H9 (cell line): ENCODE measurements at regions not wholly inside any gene's neighbourhood (a gene's known extent, or its start where the extent isn't known, plus 50 kb on each side); places are given as distances from the start of the nearest gene placed in this dataset.

Experiments
- DNase-seq: peaks from one replicate; pipeline ENCODE4 v3.0.0-alpha.2; 2017
- H2AFZ ChIP-seq: one replicate; pipeline ENCODE4 v1.6.1; 2013; ENCODE audit warnings: mild to moderate bottlenecking, low read length, control low read depth, moderate library complexity
- H2AK5ac ChIP-seq: 2 replicates; pipeline ENCODE4 v1.6.1; 2013; ENCODE audit warnings: low read length, control low read depth, mixed read lengths; ENCODE audit not compliant: insufficient read length
- H2BK120ac ChIP-seq: one replicate; pipeline ENCODE4 v1.6.1; 2013; ENCODE audit warnings: low read depth, mild to moderate bottlenecking, low read length, control low read depth, inconsistent platforms; ENCODE audit not compliant: poor library complexity, severe bottlenecking
- H2BK12ac ChIP-seq: 2 replicates; pipeline ENCODE4 v1.6.1; 2013; ENCODE audit warnings: low read length, control low read depth, mixed read lengths, low read depth; ENCODE audit not compliant: insufficient read length
- H2BK15ac ChIP-seq: 2 replicates; pipeline ENCODE4 v1.6.1; 2013; ENCODE audit warnings: low read depth, low read length, control low read depth
- H2BK20ac ChIP-seq: one replicate; pipeline ENCODE4 v1.6.1; 2013; ENCODE audit warnings: low read depth, mild to moderate bottlenecking, low read length, control low read depth, inconsistent platforms; ENCODE audit not compliant: poor library complexity, severe bottlenecking
- H2BK5ac ChIP-seq: 2 replicates; pipeline ENCODE4 v1.6.1; 2013; ENCODE audit warnings: low read length, control low read depth, mixed read lengths; ENCODE audit not compliant: insufficient read length
- H3K14ac ChIP-seq: 2 replicates; pipeline ENCODE4 v1.6.1; 2013; ENCODE audit warnings: low read length, control low read depth; ENCODE audit not compliant: insufficient read depth
- H3K18ac ChIP-seq: 2 replicates; pipeline ENCODE4 v1.6.1; 2013; ENCODE audit warnings: low read depth, mild to moderate bottlenecking, mixed read lengths, low read length, control low read depth; ENCODE audit not compliant: insufficient read length
- H3K23ac ChIP-seq: 2 replicates; pipeline ENCODE4 v1.6.1; 2013; ENCODE audit warnings: low read length, control low read depth, mixed read lengths, low read depth; ENCODE audit not compliant: insufficient read length
- H3K23me2 ChIP-seq: 2 replicates; pipeline ENCODE4 v1.6.1; 2013; ENCODE audit warnings: low read depth, mild to moderate bottlenecking, mixed read lengths, low read length, control low read depth; ENCODE audit not compliant: insufficient read length, poor library complexity, severe bottlenecking
- H3K27ac ChIP-seq: 2 replicates; pipeline ENCODE4 v1.5.1; 2013; ENCODE audit warnings: low read length, control low read depth, mixed read lengths, low read depth; ENCODE audit not compliant: insufficient read length
- H3K27me3 ChIP-seq: 2 replicates; pipeline ENCODE4 v1.6.1; 2013; ENCODE audit warnings: low read length, control low read depth, inconsistent platforms; ENCODE audit not compliant: insufficient read depth
- H3K4ac ChIP-seq: 2 replicates; pipeline ENCODE4 v1.6.1; 2013; ENCODE audit warnings: low read depth, mild to moderate bottlenecking, control low read depth, inconsistent platforms, low read length, moderate library complexity
- H3K4me1 ChIP-seq: 2 replicates; pipeline ENCODE4 v1.6.1; 2013; ENCODE audit warnings: low read length, control low read depth, inconsistent platforms; ENCODE audit not compliant: insufficient read depth
- H3K4me2 ChIP-seq: 2 replicates; pipeline ENCODE4 v1.6.1; 2013; ENCODE audit warnings: low read length, control low read depth, mixed read lengths; ENCODE audit not compliant: insufficient read length, insufficient read depth
- H3K56ac ChIP-seq: 2 replicates; pipeline ENCODE4 v1.6.1; 2013; ENCODE audit warnings: low read depth, mild to moderate bottlenecking, mixed read lengths, low read length, control low read depth; ENCODE audit not compliant: insufficient read length
- H3K79me1 ChIP-seq: 2 replicates; pipeline ENCODE4 v1.6.1; 2013; ENCODE audit warnings: low read depth, mild to moderate bottlenecking, moderate library complexity, low read length, control low read depth, inconsistent platforms; ENCODE audit not compliant: insufficient read depth, poor library complexity, severe bottlenecking
- H3K79me2 ChIP-seq: 2 replicates; pipeline ENCODE4 v1.6.1; 2013; ENCODE audit warnings: low read length, control low read depth, inconsistent platforms; ENCODE audit not compliant: insufficient read depth
- H3K9ac ChIP-seq: 2 replicates; pipeline ENCODE4 v1.6.1; 2013; ENCODE audit warnings: low read length, control low read depth, mixed read lengths; ENCODE audit not compliant: insufficient read length; ENCODE audit errors: extremely low read depth
- H3K9me3 ChIP-seq: one replicate; pipeline ENCODE4 v1.6.1; 2013; ENCODE audit warnings: low read depth, low read length, inconsistent platforms; ENCODE audit not compliant: control insufficient read depth
- H3T11ph ChIP-seq: one replicate; pipeline ENCODE4 v1.6.1; 2013; ENCODE audit warnings: mild to moderate bottlenecking, low read length, control low read depth, inconsistent platforms
- H4K20me1 ChIP-seq: one replicate; pipeline ENCODE4 v1.6.1; 2013; ENCODE audit not compliant: control insufficient read depth, insufficient read length, insufficient read depth
- H4K5ac ChIP-seq: 2 replicates; pipeline ENCODE4 v1.6.1; 2013; ENCODE audit warnings: low read depth, mild to moderate bottlenecking, mixed read lengths, low read length, control low read depth; ENCODE audit not compliant: insufficient read length
- H4K8ac ChIP-seq: replicated peaks from 2 replicates; pipeline ENCODE4 v1.6.1; 2013; ENCODE audit warnings: low read length, control low read depth, mixed read lengths, low read depth; ENCODE audit not compliant: insufficient read length
- H4K91ac ChIP-seq: 2 replicates; pipeline ENCODE4 v1.6.1; 2013; ENCODE audit warnings: low read depth, mild to moderate bottlenecking, moderate library complexity, mixed read lengths, low read length, control low read depth; ENCODE audit not compliant: insufficient read length
- H3K27ac Mint-ChIP-seq, 3 experiments: 2 replicates in 2 of 3; 3 replicates in 1 of 3; pipeline ENCODE4 v1.8.0; 2020 to 2021; ENCODE audit warnings: mixed read lengths in 3 of 3, mild to moderate bottlenecking in 1 of 3, moderate library complexity in 1 of 3
- H3K27me3 Mint-ChIP-seq: 2 replicates; pipeline ENCODE4 v1.8.0; 2021; ENCODE audit warnings: low read depth, mild to moderate bottlenecking, moderate library complexity, mixed read lengths
- H3K36me3 Mint-ChIP-seq, 3 experiments: 2 replicates in 2 of 3; 3 replicates in 1 of 3; pipeline ENCODE4 v1.8.0; 2020 to 2021; ENCODE audit warnings: low read depth in 3 of 3, mixed read lengths in 3 of 3; ENCODE audit not compliant: insufficient read depth in 1 of 3
- H3K4me1 Mint-ChIP-seq, 2 experiments: 2 replicates each; pipeline ENCODE4 v1.8.0; 2020; ENCODE audit warnings: mixed read lengths in 2 of 2
- H3K4me3 Mint-ChIP-seq, 2 experiments: 2 replicates in 1 of 2; 3 replicates in 1 of 2; pipeline ENCODE4 v1.8.0; 2020 to 2021; ENCODE audit warnings: mild to moderate bottlenecking in 2 of 2, mixed read lengths in 2 of 2, moderate library complexity in 1 of 2
- H3K9me3 Mint-ChIP-seq, 2 experiments: 2 replicates in 1 of 2; 3 replicates in 1 of 2; pipeline ENCODE4 v1.8.0; 2020; ENCODE audit warnings: mild to moderate bottlenecking in 2 of 2, mixed read lengths in 2 of 2, moderate library complexity in 1 of 2
- WGBS: extraction: QIAGEN DNeasy Blood & Tissue Kit; methylation state at CpG from one replicate; pipeline ENCODE4 v1.1.7; 2013; ENCODE audit warnings: missing lambda C conversion rate, low lambda C conversion rate, mixed read lengths; ENCODE audit not compliant: insufficient read length; ENCODE audit errors: extremely low coverage; 5-methylcytosine and 5-hydroxymethylcytosine counted together
- TF ChIP-seq, protein P1 (sequence below): fragments of 200-600 bp; sonication (generic); conservative IDR thresholded peaks from 3 replicates; pipeline ENCODE4 v1.8.0; 2021; ENCODE audit warnings: antibody characterized with exemption, mild to moderate bottlenecking

DNA sequence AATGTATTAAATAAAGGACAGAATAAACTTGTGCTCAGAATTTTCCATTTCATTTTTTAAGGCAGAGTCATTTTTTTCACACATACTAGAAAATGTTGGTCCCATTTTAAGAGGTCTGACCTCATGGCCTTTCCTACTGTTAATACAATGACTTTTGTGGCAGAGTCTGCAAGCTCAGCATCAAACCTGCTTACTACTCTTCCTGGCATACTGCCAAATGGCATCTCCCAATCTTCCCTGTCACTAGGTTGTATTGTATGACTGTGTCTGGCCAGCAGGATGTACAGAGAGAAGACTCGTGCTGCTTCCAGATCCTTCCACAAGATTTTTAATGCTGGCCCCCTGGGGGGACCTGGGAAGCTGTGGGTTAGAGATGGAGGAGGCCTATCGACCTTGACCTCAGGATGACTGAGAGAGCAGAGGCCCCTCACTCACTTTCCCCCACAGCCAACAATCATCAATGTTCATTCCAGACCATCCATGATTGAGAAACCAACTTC lies 64.7 kb downstream of the BARX1 start:
- DNase-seq, result no peak
- H3K18ac ChIP-seq, result no peak overlapping the region
- H3K23me2 ChIP-seq, result no peaks in the 10 kb centered on the region
- no peaks in the 10 kb centered on the region for H3K79me2 ChIP-seq
- no peak overlapping the region for H3K27ac ChIP-seq
- no peak overlapping the region for H2BK12ac ChIP-seq
- Mint-ChIP-seq H3K9me3 (peaks cover 16 to 31% of the 10 kb centered on the region in 2 experiments), H3K27me3 (peaks cover 5% of the 10 kb centered on the region), H3K27ac (no peak overlapping the region), H3K4me1 (no peaks in the 10 kb centered on the region; a peak in 1 of 4 replicates), H3K36me3 (peaks cover 3 to 8% (median 6%) of the 10 kb centered on the region in 3 experiments; a peak in 4 of 7 replicates), H3K4me3 (no peak overlapping the region)
- no peak overlapping the region for H4K91ac ChIP-seq
- no CpG with 5 or more reads among the region's 2 CpGs for WGBS
- no peak overlapping the region for H3K4ac ChIP-seq
- no peak overlapping the region for H3K14ac ChIP-seq
- H3K9me3 ChIP-seq, result peaks cover 4% of the 10 kb centered on the region
- H2AK5ac ChIP-seq, result no peak overlapping the region
- no peak overlapping the region for H2BK15ac ChIP-seq
- no peaks in the 10 kb centered on the region for H3K27me3 ChIP-seq
- H3K4me2 ChIP-seq, result no peak overlapping the region
- H2BK120ac ChIP-seq, result no peak overlapping the region
- H4K5ac ChIP-seq, result no peak overlapping the region
- H3K56ac ChIP-seq, result no peak overlapping the region
- no peak overlapping the region for H4K8ac ChIP-seq
- H2BK5ac ChIP-seq, result no peak overlapping the region
- TF ChIP-seq, protein P1, sequence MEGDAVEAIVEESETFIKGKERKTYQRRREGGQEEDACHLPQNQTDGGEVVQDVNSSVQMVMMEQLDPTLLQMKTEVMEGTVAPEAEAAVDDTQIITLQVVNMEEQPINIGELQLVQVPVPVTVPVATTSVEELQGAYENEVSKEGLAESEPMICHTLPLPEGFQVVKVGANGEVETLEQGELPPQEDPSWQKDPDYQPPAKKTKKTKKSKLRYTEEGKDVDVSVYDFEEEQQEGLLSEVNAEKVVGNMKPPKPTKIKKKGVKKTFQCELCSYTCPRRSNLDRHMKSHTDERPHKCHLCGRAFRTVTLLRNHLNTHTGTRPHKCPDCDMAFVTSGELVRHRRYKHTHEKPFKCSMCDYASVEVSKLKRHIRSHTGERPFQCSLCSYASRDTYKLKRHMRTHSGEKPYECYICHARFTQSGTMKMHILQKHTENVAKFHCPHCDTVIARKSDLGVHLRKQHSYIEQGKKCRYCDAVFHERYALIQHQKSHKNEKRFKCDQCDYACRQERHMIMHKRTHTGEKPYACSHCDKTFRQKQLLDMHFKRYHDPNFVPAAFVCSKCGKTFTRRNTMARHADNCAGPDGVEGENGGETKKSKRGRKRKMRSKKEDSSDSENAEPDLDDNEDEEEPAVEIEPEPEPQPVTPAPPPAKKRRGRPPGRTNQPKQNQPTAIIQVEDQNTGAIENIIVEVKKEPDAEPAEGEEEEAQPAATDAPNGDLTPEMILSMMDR, result no peak
- H3K23ac ChIP-seq, result no peak overlapping the region
- H3K79me1 ChIP-seq, result no peaks in the 10 kb centered on the region
- no peak overlapping the region for H2AFZ ChIP-seq
- H4K20me1 ChIP-seq, result no peaks in the 10 kb centered on the region
- no peak overlapping the region for H3T11ph ChIP-seq
- no peak overlapping the region for H3K9ac ChIP-seq
- no peak overlapping the region for H2BK20ac ChIP-seq
- H3K4me1 ChIP-seq, result no peaks in the 10 kb centered on the region
